ENCODE measurements at regions not wholly inside any gene's neighbourhood (a gene's known extent, or its start where the extent isn't known, plus 50 kb on each side); places are given as distances from the start of the nearest gene placed in this dataset.

DNA sequence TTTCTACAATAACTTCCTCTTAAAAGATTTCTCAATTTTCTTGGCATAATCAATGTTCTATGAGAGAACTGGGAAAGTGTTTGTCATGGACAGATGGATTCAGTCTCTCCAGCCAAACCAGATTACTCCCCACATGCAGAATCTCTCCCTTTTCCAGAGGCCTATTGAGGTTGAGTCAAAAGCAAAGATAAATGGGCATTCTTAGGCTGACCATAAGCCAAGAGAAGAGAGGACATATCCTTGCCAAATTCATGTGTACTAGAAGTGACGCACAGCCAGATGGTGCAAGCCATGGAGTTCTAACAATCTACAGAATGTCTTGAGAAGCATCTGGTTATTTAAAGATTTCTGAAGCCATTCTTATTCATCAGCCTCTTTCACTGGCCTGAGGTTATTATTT lies 2115.0 kb downstream of the MAT2B start:
- TF ChIP-seq POLR2AphosphoS5 (IDR thresholded peaks at IDR 0.05; ENCODE audit: borderline replicate concordance, low read depth, low read length) = no peak
- no peak for TF ChIP-seq EZH2 (IDR thresholded peaks at IDR 0.05)
